GM19452 (cell line): ENCODE measurements at regions not wholly inside any gene's neighbourhood (a gene's known extent, or its start where the extent isn't known, plus 50 kb on each side); places are given as distances from the start of the nearest gene placed in this dataset.
"Not testable (repeated sequence)": the region's sequence is repeated elsewhere in the genome, so short reads cannot be mapped to it uniquely, and the experiment has no call there.

ENCODE experiments used
- ATAC-seq: cut with Tn5 transposase; IDR thresholded peaks from one replicate; pipeline ENCODE4 v1.9.1; 2021; ENCODE audit not compliant: unreplicated experiment

DNA sequence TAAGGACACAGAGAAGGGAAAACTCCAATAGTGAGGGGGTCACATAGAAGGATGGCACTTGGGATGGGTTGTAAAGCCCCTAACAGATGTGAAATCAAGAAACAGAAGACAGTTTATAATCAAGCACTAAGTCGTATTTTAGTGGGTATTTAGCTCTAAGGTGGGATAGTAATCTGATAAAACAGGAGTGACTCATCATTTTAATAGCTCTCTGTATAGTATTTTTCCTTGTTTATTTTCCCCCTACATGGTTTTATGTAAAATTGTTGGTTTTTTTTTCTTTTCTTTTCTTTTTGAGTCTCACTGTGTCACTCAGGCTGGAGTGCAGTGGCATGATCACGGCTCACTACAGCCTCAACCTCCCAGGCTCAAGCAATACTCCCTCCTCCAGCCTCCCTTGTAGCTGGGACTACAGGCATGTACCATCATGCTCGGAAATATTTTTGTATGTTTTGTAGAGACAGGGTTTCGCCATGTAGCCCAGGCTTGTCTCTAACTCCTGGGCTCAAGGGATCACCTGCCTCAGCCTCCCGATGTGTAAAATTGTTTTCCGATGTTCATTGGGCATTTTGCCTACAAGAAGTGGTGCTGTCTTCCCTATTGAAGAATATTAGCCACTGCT is 142.6 kb upstream of the SERPINE2 start:
- no peak for ATAC-seq

GRCh38 chr2:224180810-224181209 is 141.7 kb upstream of the SERPINE2 start:
- no peak for ATAC-seq

DNA sequence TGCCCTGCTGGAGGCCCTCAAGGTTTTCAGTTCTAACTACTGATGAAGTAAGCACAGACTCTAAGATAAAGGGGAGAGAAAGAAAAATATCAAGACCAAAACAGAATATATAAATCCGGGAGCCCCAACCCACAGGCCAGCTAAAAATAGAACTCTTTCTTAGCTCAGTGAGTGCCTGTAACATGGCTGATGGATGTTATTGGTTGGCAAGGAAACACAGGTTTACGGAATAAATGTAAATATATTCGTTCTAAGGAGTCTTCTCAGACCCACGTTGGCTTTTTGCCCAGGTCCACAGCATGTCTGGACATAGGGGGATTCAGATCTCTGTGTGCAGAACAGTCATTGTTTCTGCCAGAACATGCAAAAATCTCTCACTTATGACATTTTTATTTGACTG is 139.0 kb upstream of the SERPINE2 start:
- no peak for ATAC-seq

- ATAC-seq: no peak
These were observed 136.5 kb upstream of the SERPINE2 start for GRCh38 chr2:224175538-224175937.

DNA sequence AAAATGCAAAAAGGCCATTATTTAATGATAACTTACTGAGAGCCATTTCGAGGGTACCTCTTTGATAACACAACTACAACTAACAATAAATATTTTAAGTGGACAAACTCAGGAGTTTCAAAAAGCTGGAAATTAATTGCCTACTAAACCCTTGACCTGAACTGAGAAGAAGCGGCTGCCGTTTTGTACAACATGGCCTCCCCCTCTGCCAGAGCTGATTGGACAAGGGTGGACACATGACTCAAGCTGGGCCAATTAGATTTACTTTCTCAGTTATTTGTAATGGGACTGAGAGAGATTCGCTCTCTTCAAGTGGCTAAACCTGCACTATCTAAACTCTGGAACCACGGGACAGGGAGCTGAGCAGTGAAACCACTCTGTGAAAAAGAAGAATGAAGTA is 135.9 kb upstream of the SERPINE2 start:
- ATAC-seq: no peak

DNA sequence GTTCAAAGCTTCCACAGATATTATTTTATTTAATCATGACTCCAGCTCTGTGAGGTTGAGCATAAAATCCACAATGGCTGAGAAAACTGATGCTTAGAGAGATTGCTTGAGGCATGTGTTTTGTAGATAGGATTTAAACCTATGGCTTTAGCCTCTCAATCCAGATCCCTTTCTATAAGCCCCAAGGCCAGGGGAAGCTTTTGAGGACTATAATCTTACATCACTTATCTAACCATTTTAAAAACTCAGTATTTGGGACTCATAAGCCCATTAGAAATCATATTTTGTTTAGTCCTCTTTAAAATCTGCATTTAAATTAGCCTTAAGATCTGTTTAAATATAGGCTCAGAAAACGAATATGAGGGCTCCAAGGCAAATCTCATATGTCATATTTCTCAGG is 135.4 kb upstream of the SERPINE2 start:
- ATAC-seq: no peak

GRCh38 chr2:224173933-224174332 is 134.8 kb upstream of the SERPINE2 start:
- no peak for ATAC-seq

- ATAC-seq: no peak
These were observed 134.1 kb upstream of the SERPINE2 start for GRCh38 chr2:224173210-224173609.

- ATAC-seq: no peak
These were observed 132.1 kb upstream of the SERPINE2 start for GRCh38 chr2:224171226-224171625.

- ATAC-seq: no peak
These were observed 130.8 kb upstream of the SERPINE2 start for GRCh38 chr2:224169847-224170246.

DNA sequence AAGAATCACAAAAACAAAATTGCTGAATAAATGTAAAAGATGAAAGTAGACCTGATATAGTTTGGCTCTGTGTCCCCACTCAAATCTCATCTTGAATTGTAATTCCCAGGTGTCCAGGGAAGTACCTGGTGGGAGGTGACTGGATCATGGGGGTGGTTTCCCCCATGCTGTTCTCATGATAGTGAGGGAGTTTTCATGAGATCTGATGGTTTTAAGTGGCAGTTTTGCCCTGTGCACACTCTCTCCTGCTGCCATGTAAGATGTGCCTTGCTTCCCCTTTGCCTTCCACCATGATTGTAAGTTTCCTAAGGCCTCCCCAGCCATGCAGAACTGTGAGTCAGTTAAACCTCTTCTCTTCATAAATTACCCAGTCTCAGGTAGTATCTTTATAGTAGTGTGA is 128.7 kb upstream of the SERPINE2 start:
- not testable (repeated sequence) for ATAC-seq

DNA sequence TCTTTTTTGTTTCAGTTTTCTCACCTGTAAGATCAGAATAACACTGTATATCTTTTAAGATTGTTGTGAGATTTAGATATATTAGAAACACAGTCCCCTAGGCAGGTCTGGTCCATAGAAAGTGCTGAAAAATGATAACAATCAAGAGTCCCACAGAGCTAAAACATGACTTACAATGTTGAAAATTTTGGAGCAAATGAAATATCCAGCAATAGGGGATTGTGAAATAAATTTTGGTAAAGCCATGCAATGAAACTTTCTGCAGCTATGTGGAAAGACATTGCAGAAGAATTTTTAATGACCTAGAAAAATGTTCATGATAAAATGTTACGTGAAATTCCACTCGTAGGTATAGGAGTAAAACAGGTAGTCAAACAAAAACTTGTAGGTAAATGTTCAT is 127.6 kb upstream of the SERPINE2 start:
- no peak for ATAC-seq

DNA sequence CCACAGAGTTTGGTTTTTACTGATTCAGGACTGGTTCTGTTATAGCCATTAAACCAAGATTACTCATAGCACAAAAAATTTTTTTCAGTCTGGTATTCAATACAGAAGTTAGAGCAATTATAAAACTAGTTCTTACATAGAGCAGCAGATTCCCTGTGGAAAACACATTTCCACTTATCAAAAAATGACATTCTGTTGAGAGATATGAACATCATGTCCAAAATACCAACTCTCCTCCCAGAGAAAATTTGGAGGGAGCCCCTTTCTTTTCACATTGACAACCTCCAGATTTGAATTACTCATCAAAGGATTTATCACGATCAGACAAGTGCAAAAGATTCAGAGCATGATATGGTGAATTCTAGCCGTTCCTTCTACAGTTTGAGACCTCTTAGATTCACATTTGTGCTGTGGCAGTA is 126.8 kb upstream of the SERPINE2 start:
- ATAC-seq: no peak

- ATAC-seq: no peak
These were observed 124.7 kb upstream of the SERPINE2 start for GRCh38 chr2:224163566-224164307.

- ATAC-seq: no peak
These were observed 123.0 kb upstream of the SERPINE2 start for GRCh38 chr2:224162122-224162521.

DNA sequence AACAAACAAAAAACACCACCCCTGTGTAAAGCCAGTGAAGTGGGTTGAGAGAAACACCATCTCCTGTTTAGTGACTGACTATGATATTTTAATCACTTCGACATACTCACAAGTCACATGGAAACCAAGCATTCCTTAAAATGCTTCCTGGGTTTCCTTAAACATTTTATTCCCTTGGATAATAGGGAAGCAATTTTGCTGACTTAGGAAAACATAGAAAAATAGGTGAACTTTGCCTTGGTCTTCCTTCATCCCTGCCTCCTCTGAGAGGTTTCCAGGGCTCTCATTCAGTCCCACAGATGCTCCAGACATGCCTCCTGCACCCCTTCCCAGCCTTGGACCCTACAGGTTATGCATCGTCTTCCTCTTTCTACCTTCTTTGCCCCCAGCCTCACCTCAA is 122.6 kb upstream of the SERPINE2 start:
- ATAC-seq: no peak

DNA sequence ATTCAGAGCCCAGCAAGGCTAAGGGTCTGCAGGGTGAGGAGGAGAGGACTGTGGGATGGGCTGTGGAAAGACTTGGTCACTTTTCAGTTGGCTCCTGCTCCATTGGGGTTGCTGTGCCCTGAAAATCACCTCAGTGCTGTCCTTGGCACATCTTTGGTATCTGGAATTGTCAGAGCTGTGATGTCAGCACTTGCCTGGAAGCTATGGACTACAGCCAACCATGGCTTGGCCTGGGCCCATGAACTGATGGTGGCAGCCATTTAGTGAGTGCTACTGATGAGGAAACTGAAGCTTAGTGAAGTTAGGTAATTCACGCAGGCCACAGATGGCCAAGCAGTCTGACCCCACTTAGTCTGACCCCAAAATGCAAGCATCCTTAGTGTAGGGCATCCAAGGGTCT is 121.8 kb upstream of the SERPINE2 start:
- ATAC-seq: no peak

GRCh38 chr2:224159345-224159928 is 120.4 kb upstream of the SERPINE2 start:
- ATAC-seq: no peak

DNA sequence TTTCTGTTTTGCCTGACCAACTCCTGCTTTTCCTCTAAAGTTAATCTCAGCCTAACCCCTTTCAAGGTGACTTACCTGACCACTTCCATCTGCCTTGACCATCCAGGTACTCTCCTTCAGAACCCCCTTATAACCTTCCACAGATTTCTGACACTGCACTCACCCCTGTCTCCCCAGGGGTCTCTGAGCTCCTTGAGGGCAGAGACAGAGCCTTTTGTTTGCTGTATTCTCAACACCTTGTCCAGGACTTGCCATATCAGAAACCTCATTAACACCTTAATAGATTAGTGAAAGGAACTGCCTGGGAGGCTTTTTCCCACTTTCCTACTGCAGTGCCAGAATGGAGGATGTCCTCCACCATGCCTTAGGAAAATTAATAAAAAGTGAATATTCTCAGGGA is 119.7 kb upstream of the SERPINE2 start:
- ATAC-seq: no peak

GRCh38 chr2:224158061-224158460 is 119.0 kb upstream of the SERPINE2 start:
- ATAC-seq: no peak

DNA sequence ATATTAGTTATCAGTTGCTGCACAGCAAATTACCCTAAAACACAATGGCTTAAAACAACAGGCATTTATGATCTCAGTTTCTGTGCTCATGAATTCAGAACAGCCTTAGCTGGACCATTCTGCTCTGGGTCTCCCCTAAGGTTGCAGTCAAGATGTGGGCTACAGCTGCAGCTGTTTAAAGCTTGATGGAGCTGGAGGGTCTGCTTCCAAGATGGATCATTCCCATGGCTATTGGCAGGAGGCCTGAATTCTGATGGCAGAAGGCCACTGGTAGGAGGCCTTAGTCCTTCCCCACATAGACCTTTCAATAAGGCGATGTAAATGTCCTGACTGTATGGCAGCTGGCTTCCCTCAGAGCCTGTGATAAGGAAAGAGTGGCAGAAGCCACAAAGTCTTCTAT is 118.6 kb upstream of the SERPINE2 start:
- ATAC-seq: no peak

DNA sequence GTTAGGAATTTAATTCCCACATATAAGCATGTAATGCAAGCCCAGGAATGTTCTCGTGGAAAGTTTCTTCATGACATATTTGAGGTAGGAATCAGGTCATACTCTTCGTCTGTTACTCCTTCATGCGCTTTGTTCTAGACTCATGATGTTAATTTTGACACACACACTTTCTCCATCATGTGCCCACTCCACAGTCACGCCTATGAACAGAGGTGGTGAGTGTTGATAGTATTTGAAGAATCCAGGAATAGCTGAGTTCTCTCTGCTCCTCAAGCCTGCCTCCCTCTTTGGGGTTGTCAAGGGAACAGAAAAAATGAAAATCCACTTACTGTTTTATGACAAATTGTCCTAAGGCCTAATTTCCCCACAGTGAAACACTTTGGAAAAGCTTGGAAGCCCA is 117.3 kb upstream of the SERPINE2 start:
- no peak for ATAC-seq
